NT2/D1 (cell line): ENCODE measurements at regions not wholly inside any gene's neighbourhood (a gene's known extent, or its start where the extent isn't known, plus 50 kb on each side); places are given as distances from the start of the nearest gene placed in this dataset.
"Not testable (repeated sequence)": the region's sequence is repeated elsewhere in the genome, so short reads cannot be mapped to it uniquely, and the experiment has no call there.

Experiments
- YY1 ChIP-seq: IDR thresholded peaks from 2 replicates; pipeline ENCODE4 v1.6.1; 2011; ENCODE audit not compliant: insufficient read length, insufficient read depth
- ZNF274 ChIP-seq: IDR thresholded peaks from 2 replicates; pipeline ENCODE4 v1.6.1; 2011; ENCODE audit warnings: mild to moderate bottlenecking, low read depth, low read length

DNA sequence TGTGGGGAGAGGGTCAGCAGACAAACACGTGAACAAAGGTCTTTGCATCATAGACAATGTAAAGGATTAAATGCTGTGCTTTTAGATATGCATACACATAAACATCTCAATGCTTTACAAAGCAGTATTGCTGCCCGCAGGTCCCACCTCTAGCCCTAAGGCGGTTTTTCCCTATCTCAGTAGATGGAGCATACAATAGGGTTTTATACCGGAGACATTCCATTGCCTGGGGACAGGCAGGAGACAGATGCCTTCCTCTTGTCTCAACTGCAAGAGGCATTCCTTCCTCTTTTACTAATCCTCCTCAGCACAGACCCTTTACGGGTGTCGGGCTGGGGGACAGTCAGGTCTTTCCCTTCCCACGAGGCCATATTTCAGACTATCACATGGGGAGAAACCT, 279.5 kb downstream of the AKAIN1 start:
- not testable (repeated sequence) for TF ChIP-seq ZNF274, YY1
